BLaER1 treated with 17β-estradiol and CSF1 and Interleukin-3, amounts not matched to agents 10 nM and 100 nM (cell line): ENCODE measurements at regions not wholly inside any gene's neighbourhood (a gene's known extent, or its start where the extent isn't known, plus 50 kb on each side); places are given as distances from the start of the nearest gene placed in this dataset.

ENCODE experiments used
- H3K27ac ChIP-seq, 11 experiments: shearing (Covaris generic); formaldehyde crosslinking; 2 replicates each; pipeline ENCODE4 v1.8.1; 2022
- H3K27me3 ChIP-seq, 11 experiments: shearing (Covaris generic); formaldehyde crosslinking; 2 replicates each; pipeline ENCODE4 v1.8.1; 2022
- H3K36me3 ChIP-seq, 11 experiments: shearing (Covaris generic); formaldehyde crosslinking; 2 replicates each; pipeline ENCODE4 v1.8.1; 2022
- H3K4me1 ChIP-seq, 10 experiments: shearing (Covaris generic); formaldehyde crosslinking; 2 replicates each; pipeline ENCODE4 v1.8.1; 2022
- H3K4me2 ChIP-seq, 11 experiments: shearing (Covaris generic); formaldehyde crosslinking; 2 replicates each; pipeline ENCODE4 v1.8.1; 2022
- H3K4me3 ChIP-seq, 10 experiments: shearing (Covaris generic); formaldehyde crosslinking; 2 replicates each; pipeline ENCODE4 v1.8.1; 2022
- H3K9ac ChIP-seq, 11 experiments: shearing (Covaris generic); formaldehyde crosslinking; 2 replicates each; pipeline ENCODE4 v1.8.1; 2022
- H3K9me3 ChIP-seq, 11 experiments: shearing (Covaris generic); formaldehyde crosslinking; replicated peaks in 1 of 11; 2 replicates each; pipeline ENCODE4 v1.8.1; 2022
- H4K20me1 ChIP-seq, 11 experiments: shearing (Covaris generic); formaldehyde crosslinking; 2 replicates each; pipeline ENCODE4 v1.8.1; 2022
- Cebpa-rat ChIP-seq, 11 experiments: shearing (Covaris generic); IDR thresholded peaks; 2 replicates each; pipeline ENCODE4 v1.8.1; 2022

GRCh38 chr3:8254489-8254888 is 247.1 kb upstream of the LMCD1 start:
- H3K4me2 ChIP-seq = no peak overlapping the region
- H3K27ac ChIP-seq = no peak overlapping the region
- H4K20me1 ChIP-seq = no peaks in the 10 kb centered on the region
- no peaks in the 10 kb centered on the region for H3K36me3 ChIP-seq
- H3K4me1 ChIP-seq = no peaks in the 10 kb centered on the region
- H3K27me3 ChIP-seq = no peaks in the 10 kb centered on the region
- H3K9ac ChIP-seq = no peak overlapping the region
- TF ChIP-seq Cebpa-rat (IDR thresholded peaks at IDR 0.05) = no peak
- H3K4me3 ChIP-seq = no peak overlapping the region
- peaks cover 14 to 45% (median 23%) of the 10 kb centered on the region in 11 experiments; a peak in 17 of 22 replicates for H3K9me3 ChIP-seq

GRCh38 chr3:8255725-8256124 is 245.9 kb upstream of the LMCD1 start:
- Histone ChIP-seq H3K4me3 (no peak overlapping the region), H3K27me3 (no peaks in the 10 kb centered on the region), H3K27ac (no peak overlapping the region), H3K36me3 (no peaks in the 10 kb centered on the region), H3K4me1 (no peaks in the 10 kb centered on the region), H3K4me2 (no peak overlapping the region), H3K9ac (no peak overlapping the region), H4K20me1 (no peaks in the 10 kb centered on the region), H3K9me3 (peaks cover 26 to 52% (median 32%) of the 10 kb centered on the region in 11 experiments; a peak in 19 of 22 replicates)
- TF ChIP-seq Cebpa-rat (IDR thresholded peaks at IDR 0.05) = no peak

- Histone ChIP-seq H3K4me2 (no peak overlapping the region), H3K4me1 (no peaks in the 10 kb centered on the region), H3K36me3 (no peaks in the 10 kb centered on the region), H3K9me3 (peaks cover 31 to 55% (median 35%) of the 10 kb centered on the region in 11 experiments; a peak in 20 of 22 replicates), H3K27ac (no peak overlapping the region), H3K4me3 (no peak overlapping the region), H4K20me1 (no peaks in the 10 kb centered on the region), H3K27me3 (no peaks in the 10 kb centered on the region), H3K9ac (no peak overlapping the region)
- TF ChIP-seq Cebpa-rat (IDR thresholded peaks at IDR 0.05) = no peak
Measured at GRCh38 chr3:8256441-8257071, 245.1 kb upstream of the LMCD1 start.

- Histone ChIP-seq H3K27ac (no peak overlapping the region), H3K27me3 (no peaks in the 10 kb centered on the region), H3K4me3 (no peak overlapping the region), H3K9me3 (peaks cover 20 to 52% (median 30%) of the 10 kb centered on the region in 11 experiments; a peak in 19 of 22 replicates), H4K20me1 (no peaks in the 10 kb centered on the region), H3K4me2 (no peak overlapping the region), H3K4me1 (no peaks in the 10 kb centered on the region), H3K9ac (no peak overlapping the region), H3K36me3 (no peaks in the 10 kb centered on the region)
- no peak for TF ChIP-seq Cebpa-rat (IDR thresholded peaks at IDR 0.05)
Measured at GRCh38 chr3:8261018-8261417, 240.6 kb upstream of the LMCD1 start.

- H3K9ac ChIP-seq = no peak overlapping the region
- no peaks in the 10 kb centered on the region for H3K36me3 ChIP-seq
- H3K27ac ChIP-seq = no peak overlapping the region
- H3K27me3 ChIP-seq = no peaks in the 10 kb centered on the region
- H3K4me2 ChIP-seq = peak overlapping the region in 6 of 11 experiments; percentile 3 to 32 (median 16); a peak in 5 of 22 replicates
- no peak overlapping the region for H3K4me3 ChIP-seq
- no peak for TF ChIP-seq Cebpa-rat (IDR thresholded peaks at IDR 0.05)
- H4K20me1 ChIP-seq = no peaks in the 10 kb centered on the region
- H3K4me1 ChIP-seq = peaks cover 0 to 11% (median 5%) of the 10 kb centered on the region in 10 experiments; a peak in 8 of 20 replicates
- peaks cover 0 to 4% (median 2%) of the 10 kb centered on the region in 11 experiments; a peak in 14 of 22 replicates for H3K9me3 ChIP-seq
Measured at GRCh38 chr3:8266730-8267131, 234.9 kb upstream of the LMCD1 start.

- Histone ChIP-seq H3K9ac (no peak overlapping the region), H3K4me2 (no peak overlapping the region), H3K36me3 (no peaks in the 10 kb centered on the region), H3K4me1 (no peaks in the 10 kb centered on the region), H3K27me3 (no peaks in the 10 kb centered on the region), H3K9me3 (peaks cover 0 to 4% (median 0%) of the 10 kb centered on the region in 11 experiments; a peak in 2 of 22 replicates), H4K20me1 (no peaks in the 10 kb centered on the region), H3K4me3 (no peak overlapping the region), H3K27ac (no peak overlapping the region)
- no peak for TF ChIP-seq Cebpa-rat (IDR thresholded peaks at IDR 0.05)
Measured at GRCh38 chr3:8273479-8273878, 228.1 kb upstream of the LMCD1 start.

- Histone ChIP-seq H3K9ac (no peak overlapping the region), H3K9me3 (peaks cover 0 to 4% (median 0%) of the 10 kb centered on the region in 11 experiments; a peak in 2 of 22 replicates), H3K4me1 (no peaks in the 10 kb centered on the region), H3K4me3 (no peak overlapping the region), H3K27ac (no peak overlapping the region), H3K27me3 (no peaks in the 10 kb centered on the region), H3K36me3 (no peaks in the 10 kb centered on the region), H3K4me2 (no peak overlapping the region), H4K20me1 (no peaks in the 10 kb centered on the region)
- no peak for TF ChIP-seq Cebpa-rat (IDR thresholded peaks at IDR 0.05)
Measured at GRCh38 chr3:8276056-8276455, 225.6 kb upstream of the LMCD1 start.

- Histone ChIP-seq H3K27ac (no peak overlapping the region), H3K9me3 (peaks cover 0 to 4% (median 0%) of the 10 kb centered on the region in 11 experiments; a peak in 1 of 22 replicates), H3K4me2 (no peak overlapping the region), H3K9ac (no peak overlapping the region), H4K20me1 (no peaks in the 10 kb centered on the region), H3K36me3 (no peaks in the 10 kb centered on the region), H3K4me1 (no peaks in the 10 kb centered on the region), H3K27me3 (no peaks in the 10 kb centered on the region), H3K4me3 (no peak overlapping the region)
- no peak for TF ChIP-seq Cebpa-rat (IDR thresholded peaks at IDR 0.05)
Measured at GRCh38 chr3:8276506-8276905, 225.1 kb upstream of the LMCD1 start.

- no peaks in the 10 kb centered on the region for H3K36me3 ChIP-seq
Measured at GRCh38 chr3:8278448-8278847, 223.2 kb upstream of the LMCD1 start.

GRCh38 chr3:8279476-8279875 is 222.1 kb upstream of the LMCD1 start:
- no peak for TF ChIP-seq Cebpa-rat (IDR thresholded peaks at IDR 0.05)
- Histone ChIP-seq H3K4me3 (no peak overlapping the region), H3K4me1 (peaks cover 9 to 22% (median 13%) of the 10 kb centered on the region in 10 experiments; a peak in 19 of 20 replicates), H3K4me2 (no peak overlapping the region), H3K9ac (no peak overlapping the region), H3K27ac (no peak overlapping the region), H3K27me3 (no peaks in the 10 kb centered on the region), H3K9me3 (no peaks in the 10 kb centered on the region; a peak in 1 of 22 replicates), H3K36me3 (no peaks in the 10 kb centered on the region), H4K20me1 (no peaks in the 10 kb centered on the region)

More at GRCh38 chr3:8278448-8278847, 223.2 kb upstream of the LMCD1 start:
- Histone ChIP-seq H3K4me1 (peaks cover 6 to 15% (median 8%) of the 10 kb centered on the region in 10 experiments; a peak in 19 of 20 replicates), H4K20me1 (no peaks in the 10 kb centered on the region), H3K4me3 (no peak overlapping the region), H3K4me2 (no peak overlapping the region), H3K27me3 (no peaks in the 10 kb centered on the region), H3K9ac (no peak overlapping the region), H3K27ac (no peak overlapping the region), H3K9me3 (no peaks in the 10 kb centered on the region)
- no peak for TF ChIP-seq Cebpa-rat (IDR thresholded peaks at IDR 0.05)
